ENCODE measurements at regions not wholly inside any gene's neighbourhood (a gene's known extent, or its start where the extent isn't known, plus 50 kb on each side); places are given as distances from the start of the nearest gene placed in this dataset.
"Not testable (repeated sequence)": the region's sequence is repeated elsewhere in the genome, so short reads cannot be mapped to it uniquely, and the experiment has no call there.

GRCh38 chr3:8001307-8001706 lies 500.3 kb upstream of the LMCD1 start:
- no peak for DNase-seq (ENCODE audit: low spot score)

- no peak for DNase-seq (ENCODE audit: low spot score)
Measured at GRCh38 chr3:8001712-8002111, 499.9 kb upstream of the LMCD1 start.

- DNase-seq (ENCODE audit: low spot score): no peak
Measured at GRCh38 chr3:8011902-8012301, 489.7 kb upstream of the LMCD1 start.

- DNase-seq (ENCODE audit: low spot score): no peak
Measured at GRCh38 chr3:8020047-8020841, 481.4 kb upstream of the LMCD1 start.

DNA sequence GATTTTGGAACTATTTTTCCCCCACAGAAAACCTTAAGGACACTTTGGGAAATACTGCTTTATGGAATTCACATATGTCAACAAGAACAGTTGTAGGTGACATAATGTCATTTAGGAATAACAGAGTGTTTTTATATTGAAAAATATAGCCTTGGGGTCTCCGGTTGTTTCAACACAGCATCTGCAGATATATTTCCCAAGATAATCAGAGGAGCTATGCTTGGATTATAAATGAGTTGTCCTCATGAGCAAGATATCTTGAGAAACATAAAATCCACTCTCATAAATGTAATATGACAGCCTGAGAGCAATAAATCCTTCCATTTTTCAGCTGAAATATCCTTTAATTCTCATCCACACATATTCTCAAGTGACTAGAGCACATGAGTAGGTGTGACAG lies 473.7 kb upstream of the LMCD1 start:
- no peak for DNase-seq (ENCODE audit: low spot score)

GRCh38 chr3:8050283-8050682 lies 451.3 kb upstream of the LMCD1 start:
- DNase-seq (ENCODE audit: low spot score): no peak

- DNase-seq (ENCODE audit: low spot score): no peak
Measured at GRCh38 chr3:8052659-8053058, 449.0 kb upstream of the LMCD1 start.

GRCh38 chr3:8068135-8068534 lies 433.5 kb upstream of the LMCD1 start:
- not testable (repeated sequence) for DNase-seq (ENCODE audit: low spot score)

DNA sequence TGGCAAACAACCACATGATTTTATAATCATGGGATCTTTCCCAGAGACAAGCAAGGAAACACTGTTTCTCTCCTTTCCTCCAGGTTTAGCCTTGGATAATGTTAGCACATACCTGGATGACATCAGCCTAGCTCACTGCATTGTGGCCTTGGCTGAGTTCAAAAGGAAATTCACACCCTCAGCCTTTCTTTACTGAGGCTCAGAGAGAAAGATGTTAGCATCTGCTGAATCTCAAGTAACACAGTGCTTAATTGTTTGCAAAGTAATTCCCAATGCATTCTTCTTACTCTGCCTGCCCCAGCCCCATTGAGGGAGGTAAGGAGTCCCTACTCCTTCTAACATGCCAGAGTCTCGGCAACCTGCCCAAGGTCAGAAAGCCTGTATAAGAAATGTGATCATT lies 432.2 kb upstream of the LMCD1 start:
- DNase-seq (ENCODE audit: low spot score): no peak

- DNase-seq (ENCODE audit: low spot score): no peak
Measured at GRCh38 chr3:8070011-8070410, 431.6 kb upstream of the LMCD1 start.

GRCh38 chr3:8074740-8075139 lies 426.9 kb upstream of the LMCD1 start:
- DNase-seq (ENCODE audit: low spot score): not testable (repeated sequence)

GRCh38 chr3:8077126-8077525 lies 424.5 kb upstream of the LMCD1 start:
- no peak for DNase-seq (ENCODE audit: low spot score)

GRCh38 chr3:8080464-8080863 lies 421.2 kb upstream of the LMCD1 start:
- no peak for DNase-seq (ENCODE audit: low spot score)

- no peak for DNase-seq (ENCODE audit: low spot score)
Measured at GRCh38 chr3:8085498-8085897, 416.1 kb upstream of the LMCD1 start.

DNA sequence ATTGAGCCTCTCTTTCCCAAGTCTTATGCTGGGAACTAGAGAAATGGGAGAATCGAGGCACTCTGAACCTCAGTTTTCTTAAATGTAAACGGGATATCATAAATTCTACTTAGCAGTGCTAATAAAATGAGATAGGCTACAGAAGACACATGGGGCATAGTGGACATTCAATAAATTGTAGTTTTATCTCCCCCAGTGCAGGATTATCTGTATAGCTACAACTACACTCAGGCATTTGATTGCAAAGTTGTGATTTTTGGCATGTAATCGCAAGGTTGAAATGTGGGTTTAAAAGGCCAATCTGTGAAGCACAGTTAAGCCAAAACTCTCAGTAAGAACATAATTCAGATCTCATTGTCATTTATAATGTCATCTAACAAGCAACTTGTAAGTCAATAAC lies 413.7 kb upstream of the LMCD1 start:
- no peak for DNase-seq (ENCODE audit: low spot score)

DNA sequence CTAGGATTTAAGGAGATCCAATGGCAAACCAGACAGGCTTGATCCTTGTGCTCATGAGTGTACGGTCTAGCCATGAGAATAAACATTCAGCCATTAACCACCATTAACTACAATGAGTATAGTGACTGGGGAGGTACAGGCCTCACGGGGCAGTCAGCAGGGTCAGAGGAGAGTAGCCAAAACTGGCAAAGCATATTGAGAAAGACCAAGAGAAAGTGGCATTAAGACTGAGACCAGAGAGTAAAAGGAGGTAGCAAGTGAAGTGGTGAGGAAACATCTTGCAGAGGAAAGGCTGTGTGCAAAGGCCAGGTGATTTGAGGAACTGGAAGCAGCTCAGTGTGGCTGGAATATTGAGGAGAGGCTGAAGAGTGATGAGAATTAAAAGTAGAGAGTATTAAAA lies 407.2 kb upstream of the LMCD1 start:
- DNase-seq (ENCODE audit: low spot score): no peak

GRCh38 chr3:8095724-8096123 lies 405.9 kb upstream of the LMCD1 start:
- DNase-seq (ENCODE audit: low spot score): peak; percentile 2

GRCh38 chr3:8097690-8098089 lies 403.9 kb upstream of the LMCD1 start:
- DNase-seq (ENCODE audit: low spot score): no peak

DNA sequence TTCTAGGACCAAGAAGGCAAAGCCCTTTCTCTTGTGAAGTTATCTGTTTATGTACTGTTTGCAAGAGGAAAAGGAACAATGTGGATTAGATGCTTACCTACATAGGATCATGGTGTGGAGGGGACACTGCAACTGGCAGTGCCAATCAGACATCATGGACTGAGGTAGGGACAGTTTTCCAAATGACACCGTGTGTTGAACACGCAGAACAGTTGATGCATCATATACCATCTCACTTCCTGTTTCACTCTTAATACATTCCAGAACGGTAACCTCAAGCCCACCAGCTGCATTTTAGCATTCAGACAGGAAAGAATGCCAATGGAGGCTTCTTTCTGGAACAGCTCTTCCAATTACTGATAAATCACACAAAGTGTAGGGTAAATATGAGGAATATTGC lies 397.7 kb upstream of the LMCD1 start:
- no peak for DNase-seq (ENCODE audit: low spot score)

DNA sequence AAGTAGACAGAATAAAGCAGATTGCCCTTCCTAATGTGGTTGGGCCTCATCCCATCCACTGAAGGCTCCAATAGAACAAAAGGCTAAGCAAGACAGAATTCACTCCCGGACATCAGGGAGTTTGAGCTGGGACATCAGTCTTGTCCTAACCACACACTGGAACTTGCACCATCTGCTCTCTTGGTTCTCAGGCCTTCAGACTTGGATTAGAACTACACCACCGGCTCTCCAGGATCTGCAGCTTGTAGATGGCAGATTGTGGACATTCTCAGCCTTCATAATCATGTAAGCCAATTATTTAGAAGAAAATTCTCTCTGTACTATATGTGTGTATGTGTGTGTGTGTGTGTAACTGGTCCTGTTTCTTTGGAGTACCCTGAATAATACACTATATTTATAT lies 394.7 kb upstream of the LMCD1 start:
- DNase-seq (ENCODE audit: low spot score): no peak

DNA sequence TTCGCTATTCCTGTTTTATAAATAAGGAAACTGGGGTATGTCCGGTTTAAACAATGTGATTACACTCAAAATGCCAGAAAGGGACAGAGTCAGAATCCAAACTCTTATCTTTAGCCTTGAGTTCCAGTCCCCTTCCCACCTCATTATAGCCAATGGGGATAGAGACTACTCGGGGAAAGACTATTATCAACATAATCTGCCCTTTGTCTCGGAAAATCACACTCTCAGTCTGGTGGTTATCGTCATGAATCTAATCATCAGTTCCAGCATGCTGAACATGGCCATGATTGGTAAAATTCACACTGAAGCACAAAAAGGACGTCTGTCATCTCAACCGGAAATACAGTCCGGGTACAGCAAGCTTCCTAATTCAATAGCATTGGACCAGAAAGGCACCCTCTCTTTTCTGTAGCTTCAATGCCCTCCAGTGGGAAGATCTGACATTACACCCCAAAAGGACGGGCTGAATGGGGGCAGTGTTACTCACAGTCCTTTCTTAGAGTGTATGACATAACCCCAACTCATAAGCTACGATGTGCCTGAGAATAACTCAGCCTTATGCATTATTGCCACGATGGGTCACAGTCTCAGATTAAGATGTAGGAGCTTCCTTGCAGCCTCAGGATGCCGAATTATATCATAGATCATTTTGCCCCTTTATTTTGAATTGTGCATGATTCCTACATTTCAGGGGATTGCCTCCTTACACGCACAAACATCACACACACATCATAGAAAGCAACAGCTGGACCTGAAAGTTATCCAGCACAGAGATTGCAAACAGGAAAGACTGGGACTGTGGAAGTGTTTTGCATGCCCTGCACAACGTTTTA lies 390.4 kb upstream of the LMCD1 start:
- peak; percentile 76 for DNase-seq (ENCODE audit: low spot score)

DNA sequence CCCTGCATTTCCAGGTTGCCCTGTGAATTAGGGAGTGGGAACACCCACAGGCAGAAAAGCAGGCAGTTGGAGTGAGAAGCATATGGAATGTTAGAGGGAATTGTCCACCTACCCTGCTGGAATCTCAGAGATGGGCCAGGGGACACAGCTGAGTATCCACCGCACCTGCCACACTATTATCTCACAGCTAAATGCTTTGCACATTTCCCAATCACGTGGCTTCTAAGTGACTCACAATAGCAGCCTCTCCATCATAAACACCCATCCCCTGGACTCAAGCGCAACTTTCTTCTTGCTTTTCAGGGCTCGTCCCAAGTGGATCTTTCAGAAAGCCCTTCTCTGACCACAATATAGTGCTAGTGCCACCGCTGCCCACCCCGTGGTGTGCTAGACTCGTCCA lies 389.0 kb upstream of the LMCD1 start:
- DNase-seq (ENCODE audit: low spot score): no peak

DNA sequence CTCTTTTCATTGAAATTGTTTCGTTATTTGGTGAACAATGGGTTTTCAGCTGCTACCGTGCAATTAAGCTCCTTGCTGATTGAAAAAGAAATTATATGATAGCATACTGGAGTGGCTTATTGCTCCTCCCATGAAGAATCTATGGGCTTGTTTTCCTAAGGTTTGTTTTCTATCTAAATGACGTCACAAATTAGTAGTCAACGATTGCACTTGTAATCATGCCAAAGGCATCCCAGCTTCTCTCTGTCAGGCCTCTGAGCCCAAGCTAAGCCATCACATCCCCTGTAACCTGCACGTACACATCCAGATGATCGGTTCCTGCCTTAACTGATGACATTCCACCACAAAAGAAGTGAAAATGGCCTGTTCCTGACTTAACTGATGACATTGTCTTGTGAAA lies 388.0 kb upstream of the LMCD1 start:
- no peak for DNase-seq (ENCODE audit: low spot score)

All from HT-29 (cell line).